22Rv1 (cell line): ENCODE measurements at regions not wholly inside any gene's neighbourhood (a gene's known extent, or its start where the extent isn't known, plus 50 kb on each side); places are given as distances from the start of the nearest gene placed in this dataset.

Source experiments
- ZFX ChIP-seq: fragments of 450-650 bp; IDR thresholded peaks from 2 replicates; pipeline ENCODE4 v1.6.1; 2017; ENCODE audit warnings: antibody characterized with exemption, borderline replicate concordance
- TF ChIP-seq, protein P1 (sequence below): fragments of 450-650 bp; IDR thresholded peaks from 2 replicates; pipeline ENCODE4 v1.5.1; 2017; ENCODE audit warnings: mild to moderate bottlenecking

DNA sequence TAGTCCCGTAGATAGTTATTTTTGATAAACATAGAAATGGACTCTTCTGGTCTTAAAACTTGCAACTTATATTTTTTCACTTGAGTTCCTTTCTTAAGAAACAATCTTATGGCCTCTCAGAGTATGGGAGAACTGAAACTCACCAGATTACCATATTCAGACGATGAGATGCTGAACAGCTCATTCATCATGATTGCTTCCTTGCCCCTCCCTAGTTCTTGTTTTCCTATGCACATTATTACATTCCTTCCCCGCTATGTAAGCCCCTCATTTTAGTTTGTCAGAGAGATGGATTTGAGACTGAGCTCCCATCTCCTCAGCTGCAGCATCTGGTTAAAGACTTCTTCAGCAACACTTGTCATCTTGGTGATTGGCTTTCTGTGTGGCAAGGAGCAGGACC lies 158.5 kb downstream of the SLITRK6 start:
- TF ChIP-seq, protein P1, sequence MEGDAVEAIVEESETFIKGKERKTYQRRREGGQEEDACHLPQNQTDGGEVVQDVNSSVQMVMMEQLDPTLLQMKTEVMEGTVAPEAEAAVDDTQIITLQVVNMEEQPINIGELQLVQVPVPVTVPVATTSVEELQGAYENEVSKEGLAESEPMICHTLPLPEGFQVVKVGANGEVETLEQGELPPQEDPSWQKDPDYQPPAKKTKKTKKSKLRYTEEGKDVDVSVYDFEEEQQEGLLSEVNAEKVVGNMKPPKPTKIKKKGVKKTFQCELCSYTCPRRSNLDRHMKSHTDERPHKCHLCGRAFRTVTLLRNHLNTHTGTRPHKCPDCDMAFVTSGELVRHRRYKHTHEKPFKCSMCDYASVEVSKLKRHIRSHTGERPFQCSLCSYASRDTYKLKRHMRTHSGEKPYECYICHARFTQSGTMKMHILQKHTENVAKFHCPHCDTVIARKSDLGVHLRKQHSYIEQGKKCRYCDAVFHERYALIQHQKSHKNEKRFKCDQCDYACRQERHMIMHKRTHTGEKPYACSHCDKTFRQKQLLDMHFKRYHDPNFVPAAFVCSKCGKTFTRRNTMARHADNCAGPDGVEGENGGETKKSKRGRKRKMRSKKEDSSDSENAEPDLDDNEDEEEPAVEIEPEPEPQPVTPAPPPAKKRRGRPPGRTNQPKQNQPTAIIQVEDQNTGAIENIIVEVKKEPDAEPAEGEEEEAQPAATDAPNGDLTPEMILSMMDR, result no peak
- no peak for TF ChIP-seq ZFX
